Neural progenitor cell (in vitro differentiated cells): ENCODE measurements at regions not wholly inside any gene's neighbourhood (a gene's known extent, or its start where the extent isn't known, plus 50 kb on each side); places are given as distances from the start of the nearest gene placed in this dataset.

Source experiments
- CTCF ChIP-seq: fragments of 200-600 bp; sonication (generic); IDR thresholded peaks from 2 replicates; pipeline ENCODE4 v1.5.1; 2017; ENCODE audit warnings: antibody characterized with exemption, mild to moderate bottlenecking
- EZH2 ChIP-seq: fragments of 200-600 bp; sonication (generic); IDR thresholded peaks from 2 replicates; pipeline ENCODE4 v1.6.1; 2017; ENCODE audit warnings: antibody characterized with exemption, mild to moderate bottlenecking, moderate library complexity
- EZH2phosphoT487 ChIP-seq: fragments of 200-600 bp; sonication (generic); IDR thresholded peaks from 2 replicates; pipeline ENCODE4 v1.6.1; 2017; ENCODE audit warnings: antibody characterized with exemption

GRCh38 chr16:60271781-60272180, 1537.7 kb upstream of the GOT2 start:
- no peak for TF ChIP-seq CTCF
- TF ChIP-seq EZH2phosphoT487 = no peak
- TF ChIP-seq EZH2 = no peak
